NCI-H1417 (cell line): ENCODE measurements at regions not wholly inside any gene's neighbourhood (a gene's known extent, or its start where the extent isn't known, plus 50 kb on each side); places are given as distances from the start of the nearest gene placed in this dataset.
"Not testable (repeated sequence)": the region's sequence is repeated elsewhere in the genome, so short reads cannot be mapped to it uniquely, and the experiment has no call there.

Experiments used
- DNase-seq, 3 experiments: peaks; one replicate each; lab custom pipeline; 2025; lab: John Stamatoyannopoulos, UW

DNA sequence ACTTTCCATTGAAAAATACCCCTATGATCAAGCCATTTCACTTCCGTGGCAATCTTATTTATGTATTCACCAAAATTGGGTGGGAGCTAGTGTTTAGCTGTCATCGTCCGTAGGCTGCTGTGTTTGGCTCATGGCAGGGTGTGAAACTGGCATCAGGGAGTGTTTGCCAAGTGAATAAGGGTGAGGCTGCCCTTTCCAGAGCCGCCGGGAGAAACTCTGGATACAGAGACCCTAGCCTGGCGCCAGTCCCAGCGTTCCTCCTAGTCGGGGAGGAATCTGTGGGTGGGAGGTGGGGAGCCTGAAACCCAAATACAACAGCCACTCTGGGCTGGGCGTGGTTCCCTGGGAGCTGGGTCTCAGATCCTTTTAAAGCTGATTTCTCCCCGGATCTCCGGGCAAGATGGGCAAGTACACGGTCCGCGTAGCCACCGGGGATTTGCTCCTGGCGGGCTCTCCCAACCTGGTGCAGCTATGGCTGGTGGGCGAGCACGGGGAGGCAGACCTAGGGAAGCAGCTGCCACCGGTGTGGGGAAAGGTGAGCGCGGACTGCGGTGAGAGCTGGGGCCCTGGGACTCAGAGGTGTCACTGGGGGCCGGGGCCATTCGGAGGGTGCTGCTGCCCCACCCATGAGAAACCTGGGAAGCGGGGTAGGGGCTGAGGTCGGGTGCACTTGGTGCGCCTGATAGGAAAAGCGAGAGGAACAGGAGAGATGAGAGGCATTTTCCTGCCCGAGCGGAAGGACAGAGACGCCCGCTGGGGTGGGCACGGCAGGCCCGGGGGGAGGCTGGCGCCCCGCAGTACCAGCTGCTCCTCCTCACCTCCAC lies 62.1 kb upstream of the TEKT1 start:
- DNase-seq, result no peak

DNA sequence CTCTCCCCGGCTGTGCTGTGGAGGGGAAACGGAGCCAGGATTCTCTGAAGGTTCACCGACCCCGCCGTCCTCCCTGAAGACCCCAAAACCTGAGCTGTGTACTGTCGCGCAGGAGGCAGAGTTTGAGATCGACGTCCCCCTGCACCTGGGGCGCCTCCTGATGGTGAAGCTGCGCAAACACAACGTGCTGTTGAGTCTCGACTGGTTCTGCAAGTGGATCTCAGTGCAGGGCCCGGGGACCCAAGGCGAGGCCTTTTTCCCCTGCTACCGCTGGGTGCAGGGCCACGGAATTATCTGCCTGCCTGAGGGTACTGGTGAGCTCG lies 62.6 kb upstream of the TEKT1 start:
- no peak for DNase-seq

DNA sequence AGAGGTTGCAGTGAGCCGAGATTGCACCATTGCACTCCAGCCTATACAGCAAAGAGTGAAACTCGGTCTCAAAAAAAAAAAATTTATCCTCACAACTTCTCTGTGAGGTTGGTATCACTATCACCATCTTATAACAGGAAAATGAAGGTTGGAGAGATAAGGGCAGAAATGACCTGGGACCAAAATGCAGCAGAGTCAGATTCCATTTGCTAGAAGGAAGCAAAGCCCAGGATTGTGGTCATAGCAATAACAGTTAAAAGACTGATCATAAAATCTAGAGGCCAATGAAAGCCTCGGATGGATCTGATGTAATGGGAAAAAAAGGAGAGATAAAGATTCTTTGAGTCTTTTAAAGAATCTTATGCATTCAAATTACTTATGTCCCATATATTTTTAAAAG lies 69.6 kb upstream of the TEKT1 start:
- no peak for DNase-seq

DNA sequence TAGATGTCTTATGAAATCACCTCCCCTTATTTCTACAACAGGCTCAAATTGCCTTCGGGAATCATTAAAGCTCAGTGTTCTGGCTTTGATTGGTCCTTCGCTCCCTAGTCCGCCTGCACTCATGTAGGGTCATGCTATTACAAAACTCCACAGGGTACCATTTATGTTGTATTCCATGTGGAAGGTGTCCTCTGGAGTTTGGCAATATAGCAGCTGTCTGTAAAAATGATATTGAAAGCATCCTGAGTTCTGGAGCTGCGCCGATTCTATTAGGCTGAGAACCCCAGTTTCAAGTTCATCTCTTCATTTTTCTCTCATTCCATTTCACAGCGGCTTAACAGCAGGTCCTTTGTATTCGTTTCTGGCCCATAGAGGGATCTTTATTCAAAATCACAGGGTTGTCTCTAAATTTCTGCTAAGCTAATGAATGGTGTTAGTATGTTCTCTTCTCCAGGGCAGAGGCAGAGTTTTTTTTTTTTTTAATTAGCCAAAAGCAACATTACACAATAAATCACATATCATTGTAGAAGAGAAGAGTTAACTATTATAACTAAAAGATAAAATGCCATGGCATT lies 71.9 kb upstream of the TEKT1 start:
- no peak for DNase-seq

DNA sequence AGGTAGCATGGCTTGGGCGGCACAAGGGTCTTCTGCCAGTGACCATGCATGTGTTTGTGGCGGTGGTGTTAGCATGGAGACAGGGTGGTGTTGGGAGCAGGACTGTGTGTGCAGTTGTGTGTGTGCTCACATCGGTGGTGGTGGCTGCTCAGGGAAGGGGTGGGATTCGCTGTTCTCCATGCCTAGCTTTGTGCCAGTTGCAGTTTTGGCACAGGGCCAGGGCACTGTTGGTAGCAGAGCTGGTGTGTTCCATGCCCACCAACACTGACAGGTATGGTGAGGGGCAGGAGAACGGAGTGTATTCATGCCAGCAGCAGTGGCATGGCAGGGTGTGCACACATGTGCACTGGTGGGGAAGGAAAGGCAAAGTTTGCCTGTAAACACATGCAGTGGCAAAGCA lies 77.3 kb upstream of the TEKT1 start:
- DNase-seq, result no peak

DNA sequence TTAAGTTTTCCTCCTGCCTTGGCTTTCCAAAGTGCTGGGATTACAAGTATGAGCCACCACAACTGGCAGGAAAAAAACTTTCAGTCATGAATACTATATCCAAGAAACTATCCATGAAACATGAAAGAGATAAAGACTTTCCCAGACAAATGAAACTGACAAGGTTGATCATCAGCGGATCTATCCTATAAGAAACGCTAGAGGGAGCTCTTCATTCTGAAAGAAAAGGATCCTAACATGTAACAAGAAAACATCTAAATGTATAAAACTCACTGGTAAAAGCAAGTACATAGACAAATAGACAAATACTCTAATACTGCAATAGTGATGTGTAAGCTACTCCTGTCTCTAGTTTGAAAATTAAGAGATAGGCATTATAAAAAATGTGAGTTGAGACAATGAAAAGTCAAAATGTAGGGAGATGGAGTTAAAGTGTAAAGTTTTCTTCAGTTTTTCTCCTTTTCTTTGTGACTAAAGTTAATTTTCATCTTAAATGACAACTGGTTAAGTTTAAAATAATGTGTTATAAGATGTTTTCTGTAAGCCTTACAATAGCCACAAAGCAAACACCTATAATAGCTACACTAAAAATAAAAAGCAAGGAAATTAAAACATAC lies 79.6 kb upstream of the TEKT1 start:
- DNase-seq, result peak in 2 of 3 experiments; percentile 0 to 42

DNA sequence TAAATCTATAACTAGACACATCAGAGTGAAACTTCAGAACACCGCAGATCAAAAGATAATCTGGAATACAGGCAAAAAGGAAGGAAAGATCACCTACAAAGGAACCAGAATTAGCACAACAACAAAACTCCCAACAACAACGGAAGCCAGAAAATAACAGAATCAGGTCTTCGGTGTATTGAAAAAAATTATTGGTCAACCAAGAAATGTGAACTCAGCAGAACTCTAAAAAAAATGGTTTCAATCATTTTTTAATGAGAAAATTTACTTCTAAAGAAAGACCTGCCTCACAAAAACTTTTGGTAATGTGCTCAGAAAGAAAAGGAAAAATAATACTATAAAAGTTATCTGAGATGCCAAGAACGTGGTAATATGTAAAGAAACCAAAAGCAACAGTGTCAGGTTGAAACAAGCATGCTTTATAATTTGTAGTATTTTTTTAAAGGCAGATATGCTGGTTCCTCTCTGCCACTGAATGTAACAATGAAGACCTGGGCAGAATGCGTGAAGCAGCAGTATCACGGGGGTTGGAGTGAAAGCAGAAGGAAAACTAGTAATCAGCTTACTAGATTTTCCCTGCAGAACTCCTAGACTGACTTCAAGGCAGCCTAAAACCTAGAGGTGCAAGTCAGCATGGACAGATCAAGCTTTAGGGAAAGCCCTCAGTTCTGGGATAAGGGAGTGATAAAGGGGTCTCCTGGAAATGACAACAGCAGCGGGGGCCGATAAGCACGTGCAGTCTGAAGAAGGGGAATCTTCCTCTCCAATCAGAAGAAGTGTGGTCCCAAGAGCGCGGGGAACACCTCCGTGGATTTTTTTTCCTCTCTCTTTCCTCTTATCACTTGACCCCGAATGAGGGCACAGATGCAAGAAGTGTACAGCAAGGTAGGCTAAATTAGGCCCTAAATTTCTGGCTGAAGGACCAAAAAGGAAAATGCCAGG lies 80.9 kb upstream of the TEKT1 start:
- DNase-seq, result no peak

DNA sequence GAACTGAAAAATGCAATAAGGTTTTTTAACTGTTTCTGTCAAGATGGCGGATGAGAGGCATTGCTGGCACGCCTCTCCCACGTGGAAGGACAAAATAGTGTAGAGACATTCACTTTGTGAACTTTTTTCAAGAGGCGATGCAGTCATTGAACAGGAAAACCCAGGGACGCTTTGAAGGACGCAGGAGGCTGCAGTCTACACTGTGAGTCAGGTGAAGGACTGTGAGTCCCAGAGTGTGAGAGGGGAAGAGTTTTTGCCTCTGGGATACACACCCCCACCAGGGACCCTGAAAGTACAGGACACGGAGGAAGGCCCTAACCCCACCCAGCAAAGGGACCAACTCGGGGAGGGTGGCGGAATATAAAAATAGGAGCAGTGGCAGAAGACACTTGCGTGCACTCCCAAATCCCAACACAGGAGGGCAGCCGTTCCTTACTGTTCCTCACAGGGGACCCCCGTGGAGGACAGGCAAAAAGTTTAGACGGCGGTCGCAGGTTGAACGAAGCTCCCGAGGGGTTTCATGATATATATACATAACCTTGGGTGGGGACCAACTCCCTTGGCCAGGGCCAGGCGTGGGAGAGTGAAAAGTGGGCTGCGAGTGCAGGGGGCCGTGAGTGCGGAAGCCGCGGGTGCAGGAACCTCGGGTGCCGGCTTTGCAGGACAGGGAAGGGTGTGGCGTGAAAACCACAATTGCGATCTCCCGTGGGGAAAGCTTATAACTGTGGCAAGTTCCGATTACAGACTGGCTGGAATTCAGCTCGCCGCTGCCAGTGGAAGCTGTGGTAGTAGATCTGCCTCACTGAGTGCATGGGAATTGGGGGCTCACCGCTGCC lies 82.0 kb upstream of the ALOX12 start:
- peak; percentile 10 to 56 (median 13) for DNase-seq

DNA sequence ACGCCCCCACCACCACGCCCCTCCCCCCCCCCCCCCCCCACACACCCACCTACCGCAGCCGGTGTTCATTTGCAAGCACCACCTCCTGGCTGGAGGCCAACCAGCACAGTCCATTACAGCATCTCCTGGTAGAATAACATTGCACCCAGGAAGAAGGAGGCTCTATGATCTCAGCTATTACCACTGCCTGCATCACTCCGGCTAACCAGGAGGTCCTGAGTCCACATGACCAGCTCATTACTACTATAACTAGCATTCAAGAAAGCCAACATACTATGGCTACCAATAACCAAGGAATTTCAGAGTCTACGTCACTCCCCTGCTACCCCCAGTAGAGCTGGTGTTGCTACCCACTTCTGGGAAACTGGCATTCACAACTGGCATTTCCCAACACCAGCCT lies 81.1 kb upstream of the ALOX12 start:
- DNase-seq, result peak in 1 of 3 experiments; percentile 18

DNA sequence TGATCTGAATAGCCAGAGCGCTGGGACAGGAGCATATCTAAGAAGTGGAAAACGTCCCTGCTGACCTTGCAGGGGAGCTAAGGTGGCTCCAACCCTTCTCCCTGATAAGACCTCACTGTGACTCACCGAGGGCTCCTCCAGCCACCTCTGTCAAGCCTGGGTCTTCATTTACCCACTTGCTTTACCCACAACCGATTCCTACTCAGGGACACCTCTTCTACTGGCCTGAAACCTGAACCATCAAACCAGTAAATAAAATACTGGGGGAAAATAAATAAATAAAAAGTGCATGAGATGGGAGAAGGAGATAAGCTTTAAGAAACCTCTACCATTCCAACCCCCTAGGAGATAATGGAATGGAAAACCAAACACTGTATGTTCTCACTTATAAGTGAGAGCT lies 80.2 kb upstream of the ALOX12 start:
- no peak for DNase-seq

DNA sequence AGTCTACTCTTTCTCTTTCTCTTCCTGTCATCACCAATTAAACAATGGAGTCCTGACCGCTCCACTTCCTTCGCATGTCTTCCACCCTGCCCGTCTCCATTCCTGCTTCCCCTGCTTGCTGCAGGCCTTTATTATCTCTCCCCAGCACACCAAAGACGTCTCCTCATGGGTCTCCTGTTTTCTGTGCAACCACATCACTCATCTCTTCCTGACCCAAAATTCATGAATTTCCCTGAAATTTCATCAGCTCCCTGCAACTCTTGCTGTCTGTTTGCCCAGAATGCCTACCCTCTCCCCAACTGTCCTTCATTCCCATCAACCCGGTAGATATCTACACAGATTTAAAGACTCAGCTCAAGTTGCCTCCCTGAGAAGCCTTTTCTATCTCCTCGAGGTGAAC lies 76.7 kb upstream of the ALOX12 start:
- DNase-seq, result no peak

DNA sequence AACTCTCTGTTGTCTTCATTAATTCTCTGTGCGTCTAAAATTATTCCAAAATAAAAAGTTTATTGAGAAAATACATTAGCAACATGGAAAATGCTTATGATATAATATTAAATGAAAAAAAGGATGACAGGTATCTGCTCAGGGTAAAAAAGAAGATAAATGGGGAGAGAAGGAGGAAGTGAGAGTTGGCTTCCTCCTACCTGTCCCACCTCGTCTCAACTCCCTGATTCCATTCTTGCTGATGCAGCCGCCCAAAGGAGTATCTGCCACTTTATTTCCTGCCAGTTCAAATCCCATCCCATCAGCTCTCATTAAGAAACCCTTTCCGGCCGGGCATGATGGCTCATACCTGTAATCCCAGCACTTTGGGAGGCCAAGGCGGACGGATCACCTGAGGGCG lies 72.5 kb upstream of the ALOX12 start:
- no peak for DNase-seq

DNA sequence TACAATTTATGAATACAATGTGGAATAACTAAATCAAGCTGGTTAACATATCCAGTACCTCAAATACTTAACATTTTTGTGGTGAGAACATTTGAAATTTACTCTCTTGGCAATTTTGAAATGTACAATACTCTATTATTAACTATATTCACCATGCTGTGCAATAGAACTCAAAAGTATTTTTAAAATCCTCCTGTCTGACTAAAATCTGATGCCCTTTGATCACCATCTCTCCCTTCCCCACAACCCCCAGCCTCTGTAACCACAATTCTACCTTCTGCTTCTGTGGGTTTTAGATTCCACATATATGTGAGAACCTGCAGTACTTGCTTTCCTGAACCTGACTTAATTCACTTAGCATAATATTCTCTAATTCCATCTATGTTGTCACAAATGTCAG lies 71.6 kb upstream of the ALOX12 start:
- DNase-seq, result no peak

DNA sequence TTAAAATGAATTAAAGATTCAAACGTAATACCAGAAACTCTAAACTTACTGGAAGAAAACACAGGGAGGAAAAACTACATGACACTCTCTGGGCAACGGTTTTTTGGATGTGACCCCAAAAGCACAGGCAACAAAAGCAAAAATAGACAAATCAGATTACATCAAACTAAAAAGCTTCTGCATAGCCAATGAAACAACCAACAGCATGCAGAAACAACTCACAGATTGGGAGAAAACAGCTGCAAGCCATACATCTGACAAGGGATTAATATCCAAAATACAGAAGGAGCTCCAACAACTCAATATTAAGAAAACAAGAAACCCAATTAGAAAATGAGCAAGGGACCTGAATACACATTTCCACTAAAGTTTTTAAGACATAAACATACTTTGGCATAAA lies 69.2 kb upstream of the ALOX12 start:
- no peak for DNase-seq

DNA sequence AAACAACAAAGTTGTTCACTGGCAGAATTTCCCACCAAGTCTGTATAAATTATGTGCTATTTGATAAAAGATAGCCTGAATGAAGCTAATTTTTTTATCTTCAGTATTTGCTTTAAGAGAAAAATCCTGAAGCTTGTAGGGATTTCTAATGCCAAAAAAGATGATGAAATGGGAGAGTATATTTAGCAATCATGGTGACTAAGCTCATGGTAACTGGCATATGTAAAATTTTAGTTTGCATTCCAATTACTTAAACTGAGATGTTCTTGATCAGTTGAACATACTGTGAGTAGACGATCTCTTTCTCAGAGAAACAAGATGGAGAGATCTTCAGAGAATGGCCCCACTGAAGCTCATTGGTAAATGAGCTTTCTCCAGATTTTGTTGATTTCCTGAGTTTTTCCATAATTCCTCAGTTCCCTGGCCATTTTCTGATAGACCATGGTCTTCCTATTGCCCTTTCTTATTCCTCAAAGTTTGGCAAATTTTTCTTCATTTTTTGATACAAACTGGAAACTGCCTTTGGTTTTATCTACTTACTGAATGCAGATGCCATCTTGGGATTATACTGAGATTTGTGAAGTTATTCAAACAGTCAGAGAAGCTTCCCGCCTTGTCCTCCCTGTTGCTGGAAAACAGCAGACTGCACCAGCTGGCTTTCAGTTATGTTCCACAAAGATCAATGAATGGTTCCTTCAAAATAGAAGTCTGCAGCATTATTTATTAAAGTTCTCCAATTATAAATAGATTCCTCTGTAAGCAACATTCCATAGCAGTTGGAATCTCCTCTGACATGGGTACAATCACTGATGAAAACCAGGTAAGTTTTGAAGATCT lies 68.3 kb upstream of the ALOX12 start:
- no peak for DNase-seq

DNA sequence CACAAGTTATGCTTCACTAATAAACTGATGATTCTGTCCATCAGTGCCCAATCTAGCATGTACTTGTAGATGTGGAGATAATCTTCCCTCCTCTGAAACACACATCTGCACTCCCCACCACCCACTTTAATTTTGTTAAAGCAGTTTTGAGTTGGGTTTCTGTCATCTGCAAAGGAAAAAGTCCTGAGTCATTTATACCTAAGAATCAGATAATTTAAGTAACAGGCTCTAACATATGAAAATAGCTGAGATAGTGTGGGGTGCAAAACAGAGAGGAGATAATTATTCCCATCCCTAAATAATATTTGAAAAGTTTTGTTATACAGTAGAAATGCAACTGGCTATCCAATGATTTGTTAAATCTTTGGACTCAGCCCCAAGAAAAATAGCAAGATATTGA lies 67.7 kb upstream of the ALOX12 start:
- DNase-seq, result no peak

DNA sequence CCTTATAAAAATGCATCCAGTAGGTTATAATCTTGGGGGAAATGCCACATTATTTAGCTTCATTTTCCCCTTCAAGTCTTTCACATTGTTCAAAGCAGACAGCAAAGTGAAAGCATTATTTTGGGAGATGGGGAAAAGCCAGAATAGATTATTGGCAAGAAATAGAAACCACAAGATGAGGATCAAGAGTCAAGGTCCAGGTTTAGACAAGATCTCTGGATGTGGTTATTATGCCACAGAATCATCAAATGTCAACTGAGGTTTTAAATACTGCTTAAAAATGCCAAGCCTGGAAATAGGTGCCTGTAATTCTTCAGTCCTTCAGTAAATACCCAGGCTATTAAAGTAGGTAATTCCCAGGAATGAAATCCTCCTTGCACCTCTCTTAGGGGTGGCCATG lies 65.1 kb upstream of the ALOX12 start:
- no peak for DNase-seq

DNA sequence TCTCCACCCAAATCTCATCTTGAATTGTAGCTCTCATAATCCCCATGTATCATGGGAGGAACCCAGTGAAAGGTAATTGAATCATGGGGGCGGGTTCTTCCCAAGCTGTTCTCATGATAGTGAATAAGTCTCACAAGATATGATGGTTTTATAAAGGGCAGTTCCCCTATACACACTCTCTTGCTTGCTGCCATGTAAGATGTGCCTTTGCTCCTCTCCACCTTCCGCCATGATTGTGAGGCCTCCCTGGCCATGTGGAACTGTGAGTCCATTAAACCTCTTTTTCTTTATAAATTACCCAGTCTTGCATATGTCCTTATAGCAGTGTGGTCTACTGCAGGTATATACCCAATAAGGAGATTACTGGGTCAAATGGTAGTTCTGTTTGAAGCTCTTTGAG lies 61.3 kb upstream of the ALOX12 start:
- not testable (repeated sequence) for DNase-seq

DNA sequence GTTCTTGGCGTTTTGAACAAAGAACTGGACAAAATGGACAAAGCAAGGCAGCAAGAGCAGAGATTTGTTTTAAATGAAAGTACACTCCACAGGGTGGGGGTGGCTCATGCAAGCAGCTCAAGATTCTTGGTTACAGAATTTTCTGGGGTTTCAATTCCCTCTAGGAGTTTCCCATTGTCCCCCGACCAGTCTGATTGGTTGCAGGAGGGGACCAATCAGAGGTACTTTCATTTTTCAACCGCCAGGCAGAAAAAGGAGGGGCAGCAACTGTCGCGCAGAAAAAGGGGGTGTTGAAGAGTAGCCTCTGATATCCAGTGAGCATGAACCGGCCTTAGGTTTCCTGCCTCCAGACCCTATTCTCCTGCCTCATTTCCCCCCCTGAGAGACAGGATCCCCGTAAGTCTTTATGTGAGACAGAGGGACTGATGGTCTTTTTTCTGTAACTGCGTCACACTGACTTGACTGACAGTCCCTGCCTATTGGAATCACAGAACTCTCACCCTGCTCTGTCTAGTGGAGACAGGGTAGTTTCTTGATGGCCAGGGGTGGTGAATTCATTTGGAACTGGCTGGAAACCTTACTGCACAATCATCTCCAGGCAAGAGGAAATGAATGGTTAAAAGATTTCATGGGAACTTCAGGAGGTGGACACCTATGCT lies 59.4 kb upstream of the ALOX12 start:
- no peak for DNase-seq

DNA sequence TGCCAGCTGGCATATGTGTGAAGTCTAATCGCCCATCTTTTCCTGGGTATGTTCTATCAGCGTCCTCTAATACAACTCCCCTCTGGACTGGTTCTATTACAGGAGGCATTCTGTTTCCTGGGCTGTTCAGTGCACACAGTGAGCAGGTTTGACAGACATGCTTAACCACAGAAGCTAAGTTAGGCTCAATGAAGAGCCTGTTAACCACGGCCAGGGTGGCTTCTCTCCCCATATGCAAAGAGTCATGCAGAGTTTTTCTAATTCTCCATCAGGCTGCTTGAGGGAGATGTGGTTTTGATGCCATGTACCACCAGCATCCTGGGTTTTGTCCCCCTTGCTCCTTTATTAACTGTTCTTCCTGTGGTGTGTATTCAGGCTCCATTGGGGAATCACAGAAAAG lies 57.2 kb upstream of the ALOX12 start:
- no peak for DNase-seq
